PC-9 (cell line): ENCODE measurements at regions not wholly inside any gene's neighbourhood (a gene's known extent, or its start where the extent isn't known, plus 50 kb on each side); places are given as distances from the start of the nearest gene placed in this dataset.

Experiments used
- BruUV-seq: library from RNA; stranded (reverse); fragments of 400-500 nt; replicated peaks from 2 replicates; lab custom pipeline; 2021; lab: Mats Ljungman, UMichigan
- CTCF ChIA-PET: fragments of 300-600 bp; sonication (Branson Sonifier 250); formaldehyde crosslinking; loops from one replicate; lab custom pipeline; 2022; ENCODE audit warnings: antibody characterized with exemption; lab: Charles Lee
- POLR2A ChIA-PET: fragments of 300-600 bp; sonication (Branson Sonifier 250); formaldehyde crosslinking; loops from one replicate; lab custom pipeline; 2022; ENCODE audit warnings: antibody characterized with exemption; ENCODE audit not compliant: unreplicated experiment; lab: Charles Lee
- DNase-seq, 2 experiments: peaks; one replicate each; pipeline versions ENCODE4 v3.0.0 to v3.0.0-alpha.2; 2015 to 2022; ENCODE audit warnings: mixed read lengths in 1 of 2
- H2AFZ ChIP-seq: fragments of 200-600 bp; sonication (generic); 2 replicates; pipeline ENCODE4 v1.8.1; 2017; ENCODE audit warnings: antibody characterized with exemption
- H3F3A ChIP-seq: fragments of 200-600 bp; sonication (generic); 2 replicates; pipeline ENCODE4 v1.8.1; 2017; ENCODE audit warnings: antibody characterized with exemption, mild to moderate bottlenecking, low read depth; ENCODE audit not compliant: insufficient read depth
- H3K27ac ChIP-seq: fragments of 200-600 bp; sonication (generic); 2 replicates; pipeline ENCODE4 v1.6.1; 2016; ENCODE audit warnings: mixed run types
- H3K27me3 ChIP-seq: fragments of 200-600 bp; sonication (generic); 2 replicates; pipeline ENCODE4 v1.6.1; 2016; ENCODE audit warnings: low read depth, mixed run types; ENCODE audit not compliant: insufficient read depth
- H3K36me3 ChIP-seq: fragments of 200-600 bp; sonication (generic); 2 replicates; pipeline ENCODE4 v1.6.1; 2016; ENCODE audit warnings: low read depth, mixed run types
- H3K4me1 ChIP-seq: fragments of 200-600 bp; sonication (generic); replicated peaks from 2 replicates; pipeline ENCODE4 v1.6.1; 2016; ENCODE audit warnings: mixed run types; ENCODE audit not compliant: insufficient read depth
- H3K4me2 ChIP-seq: fragments of 200-600 bp; sonication (generic); 2 replicates; pipeline ENCODE4 v1.6.1; 2017; ENCODE audit warnings: mixed run types
- H3K4me3 ChIP-seq: fragments of 200-600 bp; sonication (generic); 2 replicates; pipeline ENCODE4 v1.6.1; 2016; ENCODE audit warnings: mixed run types
- H3K79me2 ChIP-seq: fragments of 200-600 bp; sonication (generic); 2 replicates; pipeline ENCODE4 v1.6.1; 2017; ENCODE audit warnings: low read depth, mixed run types
- H3K9me2 ChIP-seq: fragments of 200-600 bp; sonication (generic); 2 replicates; pipeline ENCODE4 v1.8.1; 2017; ENCODE audit warnings: mild to moderate bottlenecking; ENCODE audit not compliant: insufficient read depth
- H3K9me3 ChIP-seq: fragments of 200-600 bp; sonication (generic); 2 replicates; pipeline ENCODE4 v1.8.1; 2016; ENCODE audit warnings: low read depth; ENCODE audit not compliant: insufficient read depth
- H4K20me1 ChIP-seq: fragments of 200-600 bp; sonication (generic); 2 replicates; pipeline ENCODE4 v1.8.1; 2017; ENCODE audit not compliant: insufficient read depth
- EZH2 ChIP-seq: fragments of 200-600 bp; sonication (generic); IDR thresholded peaks from 2 replicates; pipeline ENCODE4 v1.8.0; 2017; ENCODE audit warnings: antibody characterized with exemption, low read depth
- intact Hi-C: fragments of 100-400 bp; cut with micrococcal nuclease; formaldehyde crosslinking; loops from one replicate; pipeline ENCODE4 v1.10.0; 2022; ENCODE audit not compliant: unreplicated experiment
- TF ChIP-seq, protein P1 (sequence below): fragments of 200-600 bp; sonication (generic); conservative IDR thresholded peaks from 2 replicates; pipeline ENCODE4 v1.6.1; 2017; ENCODE audit warnings: mixed run types, antibody characterized with exemption, mild to moderate bottlenecking, moderate library complexity

DNA sequence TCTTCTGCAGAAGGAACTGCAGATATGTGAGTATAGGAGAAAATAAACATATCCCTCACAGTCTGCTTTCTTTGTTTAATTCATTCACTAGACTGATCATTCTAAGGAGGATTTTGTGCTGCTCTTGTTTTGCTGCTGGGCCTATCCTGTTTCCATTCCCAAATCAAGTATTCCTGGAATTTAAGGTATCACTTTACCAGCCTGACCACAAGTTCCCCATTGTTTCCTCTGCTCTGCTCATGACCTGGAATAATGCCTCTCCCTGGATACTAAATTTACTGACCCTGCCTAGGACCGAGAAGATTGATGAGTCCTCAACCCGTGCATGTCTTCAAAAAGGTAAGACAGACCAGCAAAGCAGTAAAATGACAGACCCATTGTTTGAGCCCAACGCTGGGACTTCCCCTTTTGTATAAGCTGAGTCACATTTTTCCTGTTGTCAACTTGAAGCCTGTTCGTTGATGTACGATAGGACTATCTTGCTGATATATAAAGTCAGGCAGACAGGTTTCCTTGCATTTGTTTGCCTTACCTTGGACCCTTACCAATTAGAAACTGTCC lies 85.5 kb upstream of the TET2 start:
- Histone ChIP-seq H3K27me3 (no peaks in the 10 kb centered on the region), H3F3A (peaks cover 21% of the 10 kb centered on the region; the same call in 1 of the 2 replicates), H3K36me3 (no peaks in the 10 kb centered on the region), H3K9me2 (no peaks in the 10 kb centered on the region), H3K79me2 (no peaks in the 10 kb centered on the region), H3K4me3 (no peak overlapping the region), H3K4me2 (peak overlapping the region; percentile 43), H2AFZ (no peak overlapping the region), H3K9me3 (no peaks in the 10 kb centered on the region), H3K4me1 (peaks cover 17% of the 10 kb centered on the region), H3K27ac (no peak overlapping the region), H4K20me1 (no peaks in the 10 kb centered on the region)
- ChIA-PET POLR2A (no interaction called here), CTCF (no interaction called here)
- intact Hi-C loops: loop anchor here (2.0 to 5.0 kb wide), 2 partner anchors 86 to 411 kb away; partner anchors contain the start of genes PPA2 and TET2
- DNase-seq: peak; percentile 36 to 53
- TF ChIP-seq, protein P1, sequence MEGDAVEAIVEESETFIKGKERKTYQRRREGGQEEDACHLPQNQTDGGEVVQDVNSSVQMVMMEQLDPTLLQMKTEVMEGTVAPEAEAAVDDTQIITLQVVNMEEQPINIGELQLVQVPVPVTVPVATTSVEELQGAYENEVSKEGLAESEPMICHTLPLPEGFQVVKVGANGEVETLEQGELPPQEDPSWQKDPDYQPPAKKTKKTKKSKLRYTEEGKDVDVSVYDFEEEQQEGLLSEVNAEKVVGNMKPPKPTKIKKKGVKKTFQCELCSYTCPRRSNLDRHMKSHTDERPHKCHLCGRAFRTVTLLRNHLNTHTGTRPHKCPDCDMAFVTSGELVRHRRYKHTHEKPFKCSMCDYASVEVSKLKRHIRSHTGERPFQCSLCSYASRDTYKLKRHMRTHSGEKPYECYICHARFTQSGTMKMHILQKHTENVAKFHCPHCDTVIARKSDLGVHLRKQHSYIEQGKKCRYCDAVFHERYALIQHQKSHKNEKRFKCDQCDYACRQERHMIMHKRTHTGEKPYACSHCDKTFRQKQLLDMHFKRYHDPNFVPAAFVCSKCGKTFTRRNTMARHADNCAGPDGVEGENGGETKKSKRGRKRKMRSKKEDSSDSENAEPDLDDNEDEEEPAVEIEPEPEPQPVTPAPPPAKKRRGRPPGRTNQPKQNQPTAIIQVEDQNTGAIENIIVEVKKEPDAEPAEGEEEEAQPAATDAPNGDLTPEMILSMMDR: no peak
- TF ChIP-seq EZH2: no peak
- no TSS peak for BruUV-seq

DNA sequence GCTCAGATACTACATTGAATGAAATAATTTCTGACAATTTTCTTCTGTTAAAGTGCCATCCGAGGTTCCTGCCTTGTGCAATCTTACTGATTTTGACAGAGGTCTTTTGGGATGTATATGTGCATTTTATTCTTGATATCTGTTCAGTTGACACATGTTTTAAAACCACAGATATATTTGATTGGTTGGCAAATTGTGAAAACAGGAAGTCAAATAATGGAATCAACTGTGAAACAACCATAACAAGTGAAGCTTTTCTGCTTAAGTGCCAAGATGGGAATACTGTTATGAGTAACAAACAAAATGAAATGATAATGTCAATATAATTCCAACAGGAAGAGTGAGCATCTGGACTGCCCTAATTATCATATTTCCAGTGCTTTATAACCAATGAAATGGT lies 84.9 kb upstream of the TET2 start:
- Histone ChIP-seq H3K27me3 (no peaks in the 10 kb centered on the region), H3F3A (peaks cover 21% of the 10 kb centered on the region; the same call in 1 of the 2 replicates), H3K4me3 (no peak overlapping the region), H3K4me1 (peaks cover 17% of the 10 kb centered on the region), H2AFZ (no peak overlapping the region), H3K9me2 (no peaks in the 10 kb centered on the region), H3K4me2 (peak overlapping the region; percentile 43), H3K36me3 (no peaks in the 10 kb centered on the region), H3K27ac (no peak overlapping the region), H4K20me1 (no peaks in the 10 kb centered on the region), H3K9me3 (no peaks in the 10 kb centered on the region), H3K79me2 (no peaks in the 10 kb centered on the region)
- intact Hi-C loops: loop anchor here (2.0 to 5.0 kb wide), 2 partner anchors 85 to 411 kb away; partner anchors contain the start of genes PPA2 and TET2
- no TSS peak for BruUV-seq
- TF ChIP-seq EZH2: no peak
- TF ChIP-seq, protein P1: no peak
- ChIA-PET POLR2A (no interaction called here), CTCF (no interaction called here)
- DNase-seq: no peak

DNA sequence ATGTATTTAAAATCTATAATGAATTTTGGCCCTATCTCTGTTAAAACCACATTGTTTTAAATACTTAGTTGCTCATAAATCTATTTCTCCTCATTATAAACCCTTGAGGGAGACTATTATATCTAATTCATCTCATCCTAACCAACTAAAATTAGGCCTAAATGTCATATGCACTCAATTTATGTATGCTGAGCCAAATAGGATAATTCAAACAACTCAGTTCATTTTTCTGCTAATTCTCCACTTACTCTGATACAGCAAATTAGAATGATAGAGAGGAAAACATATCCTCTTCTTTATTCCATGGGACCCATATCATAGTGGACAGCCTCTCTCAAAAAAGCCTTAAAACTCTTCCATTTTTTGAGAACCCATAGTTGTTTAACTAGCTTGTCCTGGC lies 80.3 kb upstream of the TET2 start:
- intact Hi-C loops: no loop called here
- Histone ChIP-seq H3K4me2 (no peak overlapping the region), H4K20me1 (no peaks in the 10 kb centered on the region), H3K79me2 (no peaks in the 10 kb centered on the region), H2AFZ (no peak overlapping the region), H3K9me3 (no peaks in the 10 kb centered on the region), H3F3A (0 out of 2 replicates have a peak, but pooled peaks cover 7% of the 10 kb centered on the region), H3K27me3 (no peaks in the 10 kb centered on the region), H3K4me3 (no peak overlapping the region), H3K27ac (no peak overlapping the region), H3K9me2 (no peaks in the 10 kb centered on the region), H3K36me3 (no peaks in the 10 kb centered on the region), H3K4me1 (peaks cover 6% of the 10 kb centered on the region)
- TF ChIP-seq, protein P1: no peak
- no peak for TF ChIP-seq EZH2
- no peak for DNase-seq
- ChIA-PET POLR2A (no interaction called here), CTCF (no interaction called here)
- BruUV-seq: no TSS peak
